Esophagus squamous epithelium (tissue), 4 donors: ENCODE measurements at regions not wholly inside any gene's neighbourhood (a gene's known extent, or its start where the extent isn't known, plus 50 kb on each side); places are given as distances from the start of the nearest gene placed in this dataset.

Experiments used
- CTCF ChIP-seq, 6 experiments: fragments of 450-650 bp in 4 of 6; fragments of 200-600 bp in 2 of 6; sonication (generic) in 2 of 6; IDR thresholded peaks; one replicate each; pipeline ENCODE4 v1.5.1; 2016 to 2019; ENCODE audit warnings: antibody characterized with exemption in 6 of 6, mild to moderate bottlenecking in 4 of 6, moderate library complexity in 4 of 6
- POLR2A ChIP-seq, 4 donors: fragments of 450-650 bp; IDR thresholded peaks; one replicate each; pipeline ENCODE4 v1.6.1; 2017; ENCODE audit warnings: antibody characterized with exemption in 4 of 4, mild to moderate bottlenecking in 4 of 4, moderate library complexity in 3 of 4

GRCh38 chr5:161138751-161139455 lies 286.9 kb upstream of the ATP10B start:
- TF ChIP-seq CTCF (IDR thresholded peaks at IDR 0.05) (no peak), POLR2A (IDR thresholded peaks at IDR 0.05) (no peak)
